ENCODE measurements at regions not wholly inside any gene's neighbourhood (a gene's known extent, or its start where the extent isn't known, plus 50 kb on each side); places are given as distances from the start of the nearest gene placed in this dataset.
"Not testable (repeated sequence)": the region's sequence is repeated elsewhere in the genome, so short reads cannot be mapped to it uniquely, and the experiment has no call there.

- TF ChIP-seq BHLHE40 (IDR thresholded peaks at IDR 0.05; ENCODE audit: borderline replicate concordance); SUZ12 (IDR thresholded peaks at IDR 0.05); ZNF384 (IDR thresholded peaks at IDR 0.05); TARDBP (IDR thresholded peaks at IDR 0.05); SP1 (IDR thresholded peaks at IDR 0.05); FOXM1 (IDR thresholded peaks at IDR 0.05; ENCODE audit: borderline replicate concordance); NFRKB (IDR thresholded peaks at IDR 0.05); ELF4 (IDR thresholded peaks at IDR 0.05); ARNT (IDR thresholded peaks at IDR 0.05); LEF1 (IDR thresholded peaks at IDR 0.05; ENCODE audit: borderline replicate concordance); FOXK2 (IDR thresholded peaks at IDR 0.05); HDGF (IDR thresholded peaks at IDR 0.05; ENCODE audit: borderline replicate concordance): not testable (repeated sequence)
Measured at GRCh38 chr7:26424319-26424718, 132.7 kb downstream of the SNX10 start.

All from HEK293T (cell line).